ENCODE measurements at regions not wholly inside any gene's neighbourhood (a gene's known extent, or its start where the extent isn't known, plus 50 kb on each side); places are given as distances from the start of the nearest gene placed in this dataset.
A peak's percentile ranks its signal among the peaks of the same experiment; 100 is the strongest.

DNA sequence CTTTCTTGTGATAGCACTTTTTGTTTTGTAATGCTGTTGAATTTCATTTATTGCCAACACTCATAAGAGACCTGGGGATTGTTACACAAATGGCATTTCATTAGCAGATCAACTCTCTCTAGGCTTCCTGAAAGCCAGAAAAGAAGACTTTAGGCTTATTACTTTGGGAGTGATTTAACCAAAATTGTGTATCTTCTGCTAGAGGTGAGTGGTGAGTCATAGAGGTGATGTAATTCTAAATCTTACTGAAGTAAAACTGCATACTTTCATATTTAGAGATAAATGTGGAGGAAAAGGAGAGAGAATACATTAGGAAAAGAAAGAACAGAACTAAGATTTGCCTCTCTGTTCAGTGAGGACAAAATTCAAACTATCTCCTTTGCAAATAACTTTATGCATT is 304.7 kb upstream of the RGS17 start:
- H2AFZ ChIP-seq (ENCODE audit: low read length) = no peak overlapping the region
- H3K9ac ChIP-seq (ENCODE audit: insufficient read depth, low read depth, low read length) = no peak overlapping the region
- no peak overlapping the region for H3K4me2 ChIP-seq (ENCODE audit: low read depth, low read length)
- H3K27me3 ChIP-seq (ENCODE audit: control insufficient read depth in 1 of 2, insufficient read depth in 2 of 2, low read length in 2 of 2) = no peaks in the 10 kb centered on the region
- FAIRE-seq = no peak
- no peaks in the 10 kb centered on the region; the same call in 1 of the 2 replicates for H3K9me3 ChIP-seq (ENCODE audit: low read length)
- DNase-seq (ENCODE audit: low spot score) = no peak
- H4K20me1 ChIP-seq (ENCODE audit: insufficient read depth, low read length) = no peaks in the 10 kb centered on the region
- no peak overlapping the region for H3K27ac ChIP-seq (ENCODE audit: extremely low read length, insufficient read depth, low read length)
- ATAC-seq = no peak
- intact Hi-C loops (cut with micrococcal nuclease; ENCODE audit: unreplicated experiment) (no loop called here), in situ Hi-C loops (cut with HindIII; ENCODE audit: extremely low pct_ligation_motif_present, low pct_unique_long_range_greater_than_20kb) (no loop called here)
- no TSS peak for BruUV-seq (replicated peaks)
- H3K36me3 ChIP-seq (replicated peaks in 1 of 2; ENCODE audit: control insufficient read depth in 1 of 2, insufficient read depth in 2 of 2, low read length in 2 of 2) = no peaks in the 10 kb centered on the region
- no peak for TF ChIP-seq NFATC3 (CRISPR knock-in tag; IDR thresholded peaks at IDR 0.05)
- TF ChIP-seq ZNF839 (CRISPR knock-in tag; IDR thresholded peaks at IDR 0.05; ENCODE audit: borderline replicate concordance) = no peak
- TF ChIP-seq ATF7 (IDR thresholded peaks at IDR 0.05) = peak; percentile 18; the same call in 1 of the 2 replicates
- no peak for TF ChIP-seq ATF7 (CRISPR knock-in tag; IDR thresholded peaks at IDR 0.05)
- no peaks in the 10 kb centered on the region for H3K79me2 ChIP-seq (ENCODE audit: insufficient read depth, low read length)
- H3K4me3 ChIP-seq (replicated peaks in 1 of 3; ENCODE audit: insufficient read depth in 1 of 3, low read depth in 2 of 3, low read length in 3 of 3) = no peak overlapping the region
- POLR2A ChIA-PET = no interaction called here
- H3K4me1 ChIP-seq (ENCODE audit: insufficient read depth, low read length) = no peaks in the 10 kb centered on the region
- CTCF ChIA-PET (ENCODE audit: low intra/inter-chr PET ratio, low total read pairs) = no interaction called here

DNA sequence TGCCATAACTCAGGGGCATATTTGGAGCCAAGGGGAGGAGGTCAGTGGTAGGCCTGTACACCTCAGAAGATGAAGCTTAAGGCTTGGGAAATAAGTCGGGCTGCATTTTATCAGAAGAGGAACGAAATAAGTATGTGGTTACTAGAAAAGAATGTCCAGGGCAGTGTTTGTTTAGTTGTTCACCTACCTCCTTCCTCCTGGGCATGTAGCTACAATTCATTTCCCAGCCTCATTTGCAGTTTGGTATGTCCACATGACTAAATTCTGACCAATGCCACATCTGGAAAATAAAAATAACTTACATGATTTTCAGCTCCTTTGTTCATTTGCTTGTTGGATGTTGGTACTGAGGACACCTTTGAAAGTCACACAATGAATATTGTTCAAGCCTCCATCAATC is 294.5 kb upstream of the RGS17 start:
- WGBS (ENCODE audit: low lambda C conversion rate) = 2% methylated on average over 2 of the region's 2 CpGs
- CTCF ChIA-PET (ENCODE audit: low intra/inter-chr PET ratio, low total read pairs) = no interaction called here
- DNase-seq (ENCODE audit: low spot score) (no peak), FAIRE-seq (no peak), ATAC-seq (no peak)
- no TSS peak for BruUV-seq (replicated peaks)
- Histone ChIP-seq H3K9ac (ENCODE audit: insufficient read depth, low read depth, low read length) (no peak overlapping the region), H3K36me3 (replicated peaks in 1 of 2; ENCODE audit: control insufficient read depth in 1 of 2, insufficient read depth in 2 of 2, low read length in 2 of 2) (no peaks in the 10 kb centered on the region), H3K27ac (ENCODE audit: extremely low read length, insufficient read depth, low read length) (no peak overlapping the region), H3K9me3 (ENCODE audit: low read length) (peaks cover 41% of the 10 kb centered on the region), H3K4me3 (replicated peaks in 1 of 3; ENCODE audit: insufficient read depth in 1 of 3, low read depth in 2 of 3, low read length in 3 of 3) (no peak overlapping the region), H2AFZ (ENCODE audit: low read length) (no peak overlapping the region), H3K79me2 (ENCODE audit: insufficient read depth, low read length) (no peaks in the 10 kb centered on the region), H3K27me3 (ENCODE audit: control insufficient read depth in 1 of 2, insufficient read depth in 2 of 2, low read length in 2 of 2) (no peaks in the 10 kb centered on the region), H3K4me2 (ENCODE audit: low read depth, low read length) (no peak overlapping the region), H4K20me1 (ENCODE audit: insufficient read depth, low read length) (no peaks in the 10 kb centered on the region), H3K4me1 (ENCODE audit: insufficient read depth, low read length) (no peaks in the 10 kb centered on the region)
- intact Hi-C loops (cut with micrococcal nuclease; ENCODE audit: unreplicated experiment) = no loop called here
- POLR2A ChIA-PET = no interaction called here
- TF ChIP-seq ZNF160 (CRISPR knock-in tag; IDR thresholded peaks at IDR 0.05) (no peak), SALL1 (CRISPR knock-in tag; IDR thresholded peaks at IDR 0.05) (no peak), CENPT (CRISPR knock-in tag; IDR thresholded peaks at IDR 0.05; ENCODE audit: low read depth) (no peak), TAF1 (CRISPR knock-in tag; IDR thresholded peaks at IDR 0.05) (no peak)
- TF ChIP-seq, protein P1, sequence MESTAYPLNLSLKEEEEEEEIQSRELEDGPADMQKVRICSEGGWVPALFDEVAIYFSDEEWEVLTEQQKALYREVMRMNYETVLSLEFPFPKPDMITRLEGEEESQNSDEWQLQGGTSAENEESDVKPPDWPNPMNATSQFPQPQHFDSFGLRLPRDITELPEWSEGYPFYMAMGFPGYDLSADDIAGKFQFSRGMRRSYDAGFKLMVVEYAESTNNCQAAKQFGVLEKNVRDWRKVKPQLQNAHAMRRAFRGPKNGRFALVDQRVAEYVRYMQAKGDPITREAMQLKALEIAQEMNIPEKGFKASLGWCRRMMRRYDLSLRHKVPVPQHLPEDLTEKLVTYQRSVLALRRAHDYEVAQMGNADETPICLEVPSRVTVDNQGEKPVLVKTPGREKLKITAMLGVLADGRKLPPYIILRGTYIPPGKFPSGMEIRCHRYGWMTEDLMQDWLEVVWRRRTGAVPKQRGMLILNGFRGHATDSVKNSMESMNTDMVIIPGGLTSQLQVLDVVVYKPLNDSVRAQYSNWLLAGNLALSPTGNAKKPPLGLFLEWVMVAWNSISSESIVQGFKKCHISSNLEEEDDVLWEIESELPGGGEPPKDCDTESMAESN (CRISPR knock-in tag; conservative IDR thresholded peaks at IDR 0.05) = no peak
- in situ Hi-C loops (cut with HindIII; ENCODE audit: extremely low pct_ligation_motif_present, low pct_unique_long_range_greater_than_20kb) = no loop called here
